NCI-H1417 (cell line): ENCODE measurements at regions not wholly inside any gene's neighbourhood (a gene's known extent, or its start where the extent isn't known, plus 50 kb on each side); places are given as distances from the start of the nearest gene placed in this dataset.

Experiments
- DNase-seq, 3 experiments: peaks; one replicate each; lab custom pipeline; 2025; lab: John Stamatoyannopoulos, UW

DNA sequence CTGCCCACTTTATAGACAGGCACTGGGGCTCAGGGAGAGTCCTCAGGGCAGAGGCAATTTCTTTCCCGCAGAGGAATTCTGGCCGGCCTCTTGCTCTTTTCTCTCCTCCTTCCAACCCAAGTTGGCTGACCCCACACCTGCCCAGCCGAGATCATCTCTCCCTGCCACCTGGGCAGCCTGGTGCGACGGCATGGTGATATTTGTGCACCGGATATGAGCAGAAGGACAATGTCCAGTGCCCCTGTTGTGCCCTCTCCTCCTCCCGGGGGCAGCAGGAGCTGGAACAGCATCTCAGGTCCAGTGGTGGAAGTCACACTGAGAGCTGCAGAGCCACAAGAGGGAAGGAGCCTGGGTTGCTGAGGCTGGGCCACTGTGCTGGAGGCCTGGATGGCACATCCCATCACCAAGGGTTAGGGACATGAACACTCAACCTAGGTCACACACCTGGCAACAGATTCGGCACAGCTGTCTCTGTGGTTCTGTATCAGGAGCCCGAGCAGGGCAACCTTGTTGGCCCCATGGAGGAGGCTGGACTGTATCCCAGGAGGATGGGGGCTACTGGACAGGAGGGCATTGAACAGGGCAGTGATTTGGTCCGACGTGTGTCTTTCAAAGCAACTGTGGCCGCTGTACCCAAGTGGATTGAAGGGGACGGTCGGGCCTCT is 57.7 kb upstream of the DIO3 start:
- DNase-seq, result no peak

DNA sequence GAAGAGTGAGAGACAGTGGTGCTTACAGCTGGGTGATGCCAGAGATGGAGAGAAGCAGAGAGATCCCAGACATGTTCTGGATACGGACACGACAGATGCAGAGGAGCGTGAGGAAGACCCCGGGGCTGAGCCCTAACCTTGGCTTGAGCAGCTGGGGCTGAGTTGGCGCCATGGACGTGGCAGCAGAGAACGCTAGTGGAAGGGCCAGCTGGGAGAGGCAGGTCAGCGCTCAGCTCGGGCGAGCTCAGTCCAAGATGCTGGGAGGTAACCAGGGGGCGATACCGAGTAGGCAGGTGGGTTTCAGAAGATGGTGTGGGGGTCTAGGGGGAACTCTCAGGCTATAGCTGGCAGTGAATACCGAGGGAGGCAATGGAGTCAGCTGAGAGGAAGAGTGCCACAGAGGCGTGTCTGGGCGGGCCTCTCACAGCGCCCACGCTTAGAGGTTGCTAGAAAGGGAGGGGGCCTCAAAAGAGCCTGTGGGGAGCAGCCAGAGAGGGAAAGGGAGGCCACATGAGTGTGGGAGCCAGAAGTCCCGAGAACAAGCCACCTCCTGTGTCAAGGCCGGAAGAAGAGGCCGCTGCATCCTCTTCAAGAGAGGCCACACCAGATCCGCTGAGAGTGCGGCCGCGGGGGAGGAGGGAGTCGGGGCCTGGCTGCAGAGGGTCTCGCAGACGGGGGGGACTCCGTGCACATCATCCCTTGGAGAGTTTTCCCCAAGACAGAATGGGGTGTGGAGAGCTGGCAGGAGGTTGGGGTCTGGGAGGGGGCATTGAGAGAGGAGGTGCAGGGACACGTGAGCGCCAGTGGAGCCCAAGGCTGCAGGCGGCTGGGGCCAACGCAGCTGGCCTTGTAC is 57.0 kb upstream of the DIO3 start:
- DNase-seq, result no peak

DNA sequence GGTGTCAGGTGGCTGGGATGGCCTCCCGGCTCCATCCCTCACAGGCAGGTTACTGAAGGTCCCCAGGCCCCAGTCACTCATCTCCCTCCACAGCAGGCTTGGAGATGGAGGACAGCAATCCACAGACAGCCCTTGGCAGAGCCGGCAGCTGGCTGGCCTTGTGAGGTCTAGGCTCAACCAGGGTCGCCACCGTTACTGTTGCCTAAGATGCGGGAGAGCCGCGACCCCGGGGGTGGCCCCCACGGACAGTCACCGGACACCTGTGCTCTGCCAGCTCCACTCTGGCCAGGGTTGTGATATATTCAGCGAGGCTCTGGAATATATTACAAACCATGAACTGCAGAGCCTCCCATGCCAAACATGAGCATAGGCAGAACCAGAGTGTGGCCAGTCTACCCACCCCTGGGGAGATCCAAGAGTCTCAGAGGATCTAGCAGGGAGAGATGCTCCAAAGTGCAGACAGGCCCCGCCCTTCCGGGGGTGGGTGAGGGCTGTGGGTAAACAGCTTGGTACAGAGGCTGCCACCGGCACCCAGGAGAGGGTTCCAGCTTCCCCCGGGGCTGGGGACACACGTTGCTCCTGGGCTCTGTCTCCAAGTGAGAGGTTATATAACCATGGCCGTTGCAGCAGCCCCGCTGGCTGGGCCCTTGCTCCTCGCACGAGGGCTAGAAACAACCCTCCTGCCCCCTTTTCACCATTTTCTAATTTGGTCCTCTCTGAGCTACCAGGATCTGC is 55.9 kb upstream of the DIO3 start:
- no peak for DNase-seq

DNA sequence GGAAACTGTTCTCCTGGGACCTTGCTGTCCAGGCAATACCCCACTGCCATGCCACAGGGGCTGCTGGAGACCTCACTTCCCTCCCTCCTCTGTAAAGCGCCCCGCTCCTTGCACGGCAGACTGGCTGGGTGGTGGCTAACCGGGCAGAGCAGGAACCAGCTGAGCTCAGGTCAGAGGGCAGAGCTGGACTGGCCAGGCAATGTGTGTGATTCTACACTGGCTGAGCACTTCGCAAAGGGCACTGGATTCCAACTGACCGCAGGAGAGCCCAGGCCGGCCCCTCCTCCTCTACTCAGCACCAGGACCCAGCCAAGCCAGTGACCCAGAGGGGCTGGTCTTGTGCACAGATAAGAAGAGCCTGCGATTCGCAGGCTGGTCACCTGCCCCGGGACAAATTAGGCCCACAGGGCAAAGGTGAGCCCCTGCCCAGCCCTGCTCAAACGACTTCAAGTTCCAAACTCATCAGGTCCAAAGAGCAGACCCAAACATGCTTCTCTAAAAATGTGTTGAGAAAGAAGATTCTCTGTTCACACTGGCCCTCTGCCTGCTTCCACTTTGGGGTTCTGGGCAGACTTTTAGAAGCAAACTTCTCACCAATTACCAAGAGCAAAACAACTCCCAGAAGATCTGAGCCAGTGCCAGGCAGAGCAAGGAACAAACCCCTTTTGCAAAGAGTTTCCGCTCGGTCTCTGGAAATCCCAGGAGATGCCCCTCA is 54.9 kb upstream of the DIO3 start:
- DNase-seq, result no peak

DNA sequence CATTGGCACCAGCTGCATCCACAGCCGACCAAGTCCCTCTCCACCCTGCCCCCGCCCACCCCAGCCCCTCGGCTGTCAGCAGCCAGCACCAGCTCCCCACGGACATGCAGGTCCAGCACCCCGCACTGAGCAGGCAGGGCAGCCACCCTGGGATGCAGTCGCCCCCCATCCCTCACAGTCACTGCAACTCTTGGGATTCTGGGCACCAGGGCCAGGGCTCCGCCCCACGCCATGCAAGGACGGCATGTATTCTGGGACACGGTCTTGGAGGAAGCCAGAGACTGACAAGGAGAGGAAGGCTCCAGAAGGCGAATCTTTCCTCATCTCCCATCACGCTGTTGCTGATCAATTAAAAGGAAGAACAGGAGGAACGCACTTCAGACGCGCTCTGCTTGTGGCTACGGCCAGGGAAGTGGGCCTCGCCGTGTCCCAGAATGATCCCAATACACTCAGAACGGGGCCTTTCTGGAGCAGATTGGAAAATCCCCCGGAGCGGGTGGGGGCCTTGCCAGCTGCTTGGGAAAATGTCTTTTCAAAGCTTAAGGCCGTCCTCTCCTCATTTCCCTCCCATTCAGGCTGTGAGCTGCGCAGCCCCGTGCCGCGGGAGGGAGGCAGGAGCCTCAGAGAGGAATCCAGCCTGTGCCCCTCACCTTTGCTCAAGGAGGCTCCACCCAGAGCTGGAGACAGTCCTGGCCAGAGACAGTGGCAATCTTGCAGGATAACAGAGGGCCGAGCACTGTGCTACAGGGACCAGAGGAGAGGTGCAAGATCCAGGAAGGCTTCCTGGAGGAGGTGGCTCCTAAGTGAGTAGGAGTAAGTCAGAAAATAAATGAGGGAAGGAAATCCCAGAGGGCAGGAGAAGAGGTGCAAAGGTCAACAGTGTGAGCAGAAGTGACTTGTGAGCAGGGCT is 54.1 kb upstream of the DIO3 start:
- no peak for DNase-seq

DNA sequence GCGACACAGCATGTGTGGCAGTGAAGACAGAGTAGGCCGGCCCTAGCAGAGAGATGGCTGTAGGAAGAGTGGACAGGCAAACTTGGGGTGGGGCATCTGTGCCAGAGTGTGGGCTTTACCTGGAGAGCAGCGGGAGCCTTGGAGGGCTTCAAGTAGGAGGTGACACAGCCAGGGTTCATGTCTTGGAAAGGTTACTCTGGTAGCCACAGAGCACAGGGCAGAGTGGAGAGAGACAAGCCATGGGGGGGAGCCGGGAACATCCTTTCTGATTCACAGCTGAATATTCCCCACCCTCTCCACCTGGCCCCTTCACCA is 53.5 kb upstream of the DIO3 start:
- DNase-seq, result no peak

DNA sequence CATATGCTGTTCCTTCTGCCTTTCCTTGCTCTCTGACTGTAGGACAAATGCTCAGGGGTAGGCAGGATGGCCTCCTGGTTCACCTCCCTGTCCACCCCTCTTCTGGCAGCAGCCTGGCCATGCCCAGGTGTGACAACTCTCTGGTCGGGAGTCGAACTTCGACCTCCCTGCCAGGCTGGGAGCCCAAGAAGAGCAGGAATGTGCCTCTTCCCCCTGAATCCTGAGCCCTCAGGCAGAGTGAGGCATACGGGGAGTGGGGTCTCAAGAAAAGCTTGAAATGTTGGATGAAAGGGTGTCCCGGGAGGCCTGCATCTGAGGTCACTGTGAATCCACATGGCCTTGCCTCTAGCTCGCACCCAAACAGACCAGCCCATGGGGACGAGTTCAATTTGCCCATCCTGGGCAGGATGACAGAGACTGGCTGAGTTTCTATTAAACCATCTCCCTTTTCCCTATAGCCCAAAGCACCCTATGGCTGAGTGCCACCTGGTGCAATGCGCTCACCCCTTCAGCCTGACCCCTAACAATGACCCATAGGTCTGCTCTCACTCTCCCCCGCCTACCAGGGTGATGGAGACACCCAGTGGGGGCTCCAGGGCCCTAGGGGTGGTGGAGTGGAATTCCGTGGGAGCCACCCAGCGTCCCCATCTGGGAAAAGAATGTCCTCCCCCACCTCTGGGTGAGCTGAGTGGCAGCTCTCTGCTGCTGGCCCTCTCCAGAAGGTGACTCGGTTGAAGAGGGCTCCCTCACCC is 52.9 kb upstream of the DIO3 start:
- no peak for DNase-seq

DNA sequence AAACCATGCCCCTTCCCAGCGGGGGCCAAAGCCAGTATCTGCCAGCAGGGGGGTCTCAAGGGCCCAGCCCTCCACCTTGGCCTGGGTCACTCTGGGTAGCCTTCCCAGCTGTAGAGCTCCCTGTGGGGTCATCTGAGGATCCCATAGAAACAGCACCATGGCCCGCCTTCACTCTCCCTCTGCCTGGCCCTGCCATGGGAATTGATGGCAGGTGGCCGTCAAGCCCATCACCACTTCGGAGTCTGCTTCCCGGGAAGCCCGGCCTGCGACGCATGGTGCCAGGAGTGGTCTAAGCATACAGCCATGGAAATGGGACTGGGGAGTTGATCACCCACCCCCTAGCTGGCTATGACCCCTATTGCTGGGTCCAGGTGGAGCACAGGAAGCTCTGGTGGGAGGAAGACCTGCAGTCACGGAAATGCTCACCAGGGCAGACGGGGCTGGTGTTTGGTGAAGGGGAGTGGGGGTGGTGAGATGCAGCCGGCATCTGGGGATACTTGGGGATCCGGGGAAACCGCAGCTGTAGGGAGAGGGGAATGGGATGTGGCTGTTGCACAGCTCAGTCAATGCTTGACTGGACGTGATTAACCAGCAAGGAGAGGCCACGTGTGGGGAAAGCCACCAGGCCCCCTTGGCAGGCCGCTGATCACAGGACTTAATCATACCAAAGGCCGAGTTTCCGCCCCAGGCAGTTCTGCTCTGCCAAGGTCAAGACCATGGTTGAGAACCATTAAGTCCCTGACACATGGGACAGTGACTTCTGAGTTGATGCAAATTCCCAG is 52.2 kb upstream of the DIO3 start:
- DNase-seq, result no peak

DNA sequence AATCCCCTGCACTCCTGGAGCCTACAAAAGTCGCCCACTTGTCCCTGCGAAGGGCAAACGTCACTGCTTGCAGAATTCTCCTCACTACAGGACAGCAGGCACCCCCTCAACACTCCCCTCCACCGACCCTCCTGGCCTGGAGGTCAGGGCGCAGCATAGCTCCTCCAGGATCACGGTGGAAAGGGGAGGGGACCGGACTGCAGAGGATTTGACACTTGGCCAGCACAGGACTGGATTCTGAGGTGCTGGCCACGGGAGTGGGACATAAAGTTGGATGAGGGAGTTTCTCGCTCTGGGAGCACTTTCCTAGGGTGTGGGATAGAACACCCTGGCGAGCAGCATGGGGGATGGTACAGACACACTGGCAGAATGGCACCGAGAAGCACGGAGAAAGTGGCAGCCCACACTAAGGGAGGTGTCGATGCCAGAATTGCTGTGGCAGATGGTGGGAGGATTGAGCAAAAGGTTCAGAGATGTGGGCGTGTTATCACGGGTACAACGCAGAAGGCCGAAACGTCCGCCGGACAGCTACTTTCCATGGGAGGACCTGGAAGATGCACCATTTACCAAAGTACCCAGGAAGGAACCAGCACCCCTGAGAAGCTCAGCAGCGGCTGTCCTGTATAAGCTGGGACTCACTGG is 51.4 kb upstream of the DIO3 start:
- DNase-seq, result no peak

DNA sequence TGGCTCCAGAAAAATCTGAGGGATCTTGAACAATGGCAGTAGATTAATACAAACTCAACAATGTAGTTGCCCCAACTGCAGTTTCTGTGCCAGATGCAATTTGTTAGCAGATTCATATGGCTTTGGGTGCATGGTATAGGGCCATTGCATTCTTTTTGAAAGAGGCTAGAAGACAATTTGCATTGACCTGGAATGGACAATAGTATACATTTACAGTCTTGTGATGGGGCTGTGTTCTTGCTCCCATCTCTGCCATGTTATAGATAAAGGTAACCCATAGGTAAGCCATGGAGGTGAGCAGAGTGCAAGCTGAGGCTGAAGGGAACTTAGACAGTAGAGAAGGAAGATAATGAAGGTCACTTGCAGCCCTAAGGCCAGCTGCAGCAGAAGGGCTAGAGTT is 50.1 kb upstream of the DIO3 start:
- no peak for DNase-seq
